Ovary (tissue), 7 donors: ENCODE measurements at regions not wholly inside any gene's neighbourhood (a gene's known extent, or its start where the extent isn't known, plus 50 kb on each side); places are given as distances from the start of the nearest gene placed in this dataset.

Source experiments
- DNase-seq, 5 donors: peaks; one replicate each; pipeline ENCODE4 v3.0.0-alpha.2; 2019 to 2020
- H3K27ac ChIP-seq, 2 donors: fragments of 200-600 bp; one replicate each; pipeline versions ENCODE4 v1.5.1 to v1.8.0; 2019 to 2022
- H3K27me3 ChIP-seq: fragments of 200-600 bp; one replicate; pipeline ENCODE4 v1.8.0; 2022
- H3K36me3 ChIP-seq: fragments of 200-600 bp; sonication (generic); one replicate; pipeline ENCODE4 v1.5.1; 2019
- H3K4me1 ChIP-seq: one replicate; pipeline ENCODE4 v1.8.1; 2013; ENCODE audit warnings: mild to moderate bottlenecking, moderate library complexity; ENCODE audit not compliant: insufficient read depth
- H3K4me3 ChIP-seq: fragments of 200-600 bp; sonication (generic); one replicate; pipeline ENCODE4 v1.5.1; 2017
- H3K9me3 ChIP-seq, 2 donors: fragments of 200-600 bp in 1 of 2; sonication (generic) in 1 of 2; one replicate each; pipeline versions ENCODE4 v1.5.1 to v1.8.1; 2013 to 2019; ENCODE audit warnings: mild to moderate bottlenecking in 1 of 2, moderate library complexity in 1 of 2
- CTCF ChIP-seq, 3 donors: fragments of 450-650 bp in 2 of 3; fragments of 200-600 bp in 1 of 3; IDR thresholded peaks; one replicate each; pipeline versions ENCODE4 v1.5.1 to v1.8.0; 2016 to 2022; ENCODE audit warnings: antibody characterized with exemption in 3 of 3, mild to moderate bottlenecking in 1 of 3
- EP300 ChIP-seq: sonication (generic); formaldehyde crosslinking; IDR thresholded peaks from one replicate; pipeline ENCODE4 v1.6.1; 2017; ENCODE audit warnings: antibody characterized with exemption
- POLR2A ChIP-seq: fragments of 450-650 bp; IDR thresholded peaks from one replicate; pipeline ENCODE4 v1.6.1; 2017; ENCODE audit warnings: antibody characterized with exemption, mild to moderate bottlenecking, moderate library complexity
- WGBS, 3 donors: extraction: QIAGEN DNeasy Blood & Tissue Kit in 1 of 3; methylation state at CpG; one replicate each; pipeline versions ENCODE4 v1.1.5 to v1.1.7; 2013 to 2017; 5-methylcytosine and 5-hydroxymethylcytosine counted together
- intact Hi-C, 4 donors: fragments of 100-400 bp; cut with DNase I; formaldehyde crosslinking; loops; one replicate each; pipeline versions ENCODE4 v1.11.0 to v1.15.1; 2022 to 2023
- donor health status: DM: no; HTN: no; CAD: no; lungs with moderate emphysema.
- donor health status: DM: no; HTN: no; CAD: no.
- donor health status: Bipolar disorder and iron deficiency.
- donor health status: DM: no; HTN: no; CAD: no.
- donor health status: DM: yes; HTN: yes; CAD: no.

DNA sequence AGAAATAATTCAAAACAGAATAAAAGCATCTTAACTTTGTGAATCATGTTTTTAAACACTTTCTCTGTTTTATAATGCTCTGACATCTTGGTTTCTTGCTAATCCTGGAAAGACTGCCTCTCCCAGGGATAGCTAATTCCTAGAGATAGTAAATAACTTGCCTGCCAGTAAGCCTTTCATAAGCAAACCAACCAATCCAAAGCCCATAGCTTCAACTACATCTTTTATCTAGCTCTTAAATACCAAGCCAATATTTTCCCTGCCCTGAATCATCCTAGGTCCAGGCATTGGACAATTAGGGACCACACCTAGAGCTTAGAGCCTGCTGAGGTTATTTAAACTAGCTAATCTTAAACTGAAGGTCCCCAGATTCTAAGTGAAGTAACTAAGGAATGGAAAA, 223.7 kb upstream of the DIPK2B start:
- intact Hi-C loops = no loop called here
- no peak for DNase-seq
- Histone ChIP-seq H3K27me3 (no peaks in the 10 kb centered on the region), H3K9me3 (no peaks in the 10 kb centered on the region), H3K27ac (no peak overlapping the region), H3K36me3 (no peaks in the 10 kb centered on the region), H3K4me1 (no peaks in the 10 kb centered on the region), H3K4me3 (no peak overlapping the region)
- no peak for TF ChIP-seq CTCF (IDR thresholded peaks at IDR 0.05)

- no peak for DNase-seq
- Histone ChIP-seq H3K27me3 (no peaks in the 10 kb centered on the region), H3K36me3 (no peaks in the 10 kb centered on the region), H3K27ac (no peak overlapping the region), H3K9me3 (no peaks in the 10 kb centered on the region), H3K4me1 (no peaks in the 10 kb centered on the region), H3K4me3 (no peak overlapping the region)
- 25 to 44% (median 37%) methylated on average over 1 of the region's 1 CpG for WGBS, 3 donors
- TF ChIP-seq EP300 = no peak
- no peak for TF ChIP-seq CTCF (IDR thresholded peaks at IDR 0.05)
- no peak for TF ChIP-seq POLR2A
- intact Hi-C loops = no loop called here
Measured at GRCh38 chrX:45422216-45422925, 221.7 kb upstream of the DIPK2B start.

GRCh38 chrX:45421806-45422205, 221.1 kb upstream of the DIPK2B start:
- intact Hi-C loops = no loop called here
- 79 to 84% (median 81%) methylated on average over 2 of the region's 2 CpGs for WGBS, 3 donors
- no peaks in the 10 kb centered on the region for H3K4me1 ChIP-seq
- H3K27ac ChIP-seq = no peak overlapping the region
- H3K27me3 ChIP-seq = no peaks in the 10 kb centered on the region
- H3K9me3 ChIP-seq = no peaks in the 10 kb centered on the region
- TF ChIP-seq CTCF (IDR thresholded peaks at IDR 0.05) = no peak
- no peak for TF ChIP-seq POLR2A
- TF ChIP-seq EP300 = no peak
- H3K36me3 ChIP-seq = no peaks in the 10 kb centered on the region
- no peak overlapping the region for H3K4me3 ChIP-seq
- no peak for DNase-seq

DNA sequence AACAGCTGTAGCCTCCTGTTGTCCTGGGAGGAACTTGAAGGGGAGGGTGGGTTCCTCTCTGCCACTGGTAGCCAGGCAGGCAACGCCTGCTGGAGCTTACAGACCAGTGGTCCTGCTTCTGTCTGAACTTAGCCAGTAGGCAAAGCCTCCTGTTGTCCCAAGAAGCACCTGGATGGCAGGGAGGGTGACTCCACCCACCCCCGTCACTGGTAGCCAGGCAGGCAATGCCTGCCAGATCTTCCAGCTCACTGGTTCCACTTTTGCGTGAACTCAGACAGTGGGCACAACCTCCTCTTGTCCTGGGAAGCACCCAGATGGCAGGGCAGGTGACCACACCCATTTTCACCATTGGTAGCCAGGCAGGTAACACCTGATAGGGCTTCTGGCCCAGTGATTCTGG, 203.5 kb upstream of the DIPK2B start:
- TF ChIP-seq CTCF (IDR thresholded peaks at IDR 0.05) (no peak), POLR2A (no peak), EP300 (no peak)
- no peak for DNase-seq
- H3K27me3 ChIP-seq = no peaks in the 10 kb centered on the region
- H3K9me3 ChIP-seq = no peaks in the 10 kb centered on the region
- intact Hi-C loops = no loop called here
- H3K36me3 ChIP-seq = no peaks in the 10 kb centered on the region
- WGBS, 3 donors = 76 to 84% (median 79%) methylated on average over 3 of the region's 3 CpGs
- no peak overlapping the region for H3K27ac ChIP-seq
- H3K4me1 ChIP-seq = no peaks in the 10 kb centered on the region
- H3K4me3 ChIP-seq = no peak overlapping the region
